Activated naive CD4-positive, alpha-beta T cell treated with anti-CD3 and anti-CD28 coated beads, Interleukin-2, amount 50 U/mL, for 24 hours (primary cell): ENCODE measurements at regions not wholly inside any gene's neighbourhood (a gene's known extent, or its start where the extent isn't known, plus 50 kb on each side); places are given as distances from the start of the nearest gene placed in this dataset.

Experiments used
- H3K27ac Mint-ChIP-seq: one replicate; pipeline ENCODE4 v1.8.0; 2021; ENCODE audit warnings: mild to moderate bottlenecking, mixed read lengths
- H3K27me3 Mint-ChIP-seq: one replicate; pipeline ENCODE4 v1.8.0; 2021; ENCODE audit warnings: mixed read lengths
- H3K36me3 Mint-ChIP-seq: one replicate; pipeline ENCODE4 v1.8.0; 2021; ENCODE audit warnings: mixed read lengths
- H3K4me1 Mint-ChIP-seq: one replicate; pipeline ENCODE4 v1.8.0; 2021; ENCODE audit warnings: mixed read lengths
- H3K4me3 Mint-ChIP-seq: one replicate; pipeline ENCODE4 v1.8.0; 2021; ENCODE audit warnings: mild to moderate bottlenecking, mixed read lengths
- H3K9me3 Mint-ChIP-seq: one replicate; pipeline ENCODE4 v1.8.0; 2021; ENCODE audit warnings: mixed read lengths

DNA sequence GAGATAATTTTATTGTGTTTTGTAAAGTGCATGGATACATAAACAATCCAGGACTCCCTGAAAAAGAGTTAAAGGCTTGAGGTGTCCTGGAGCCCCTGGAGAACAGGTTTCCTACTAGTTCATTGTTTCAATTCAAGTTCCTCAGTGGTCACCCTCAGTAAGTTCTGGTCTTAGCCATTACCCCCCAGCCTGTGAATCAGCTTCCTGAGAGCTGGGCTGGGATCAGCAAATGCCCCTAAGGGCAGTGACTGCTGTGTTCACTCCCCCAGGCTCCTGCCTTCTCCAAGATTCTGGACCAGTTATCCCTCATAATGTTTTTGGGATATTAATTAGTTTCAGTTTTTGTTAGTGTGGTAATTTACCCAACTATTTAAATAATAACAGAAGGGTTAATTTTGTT, 151.6 kb upstream of the PRSS58 start:
- Mint-ChIP-seq H3K36me3 (no peaks in the 10 kb centered on the region), H3K27ac (no peak overlapping the region)

DNA sequence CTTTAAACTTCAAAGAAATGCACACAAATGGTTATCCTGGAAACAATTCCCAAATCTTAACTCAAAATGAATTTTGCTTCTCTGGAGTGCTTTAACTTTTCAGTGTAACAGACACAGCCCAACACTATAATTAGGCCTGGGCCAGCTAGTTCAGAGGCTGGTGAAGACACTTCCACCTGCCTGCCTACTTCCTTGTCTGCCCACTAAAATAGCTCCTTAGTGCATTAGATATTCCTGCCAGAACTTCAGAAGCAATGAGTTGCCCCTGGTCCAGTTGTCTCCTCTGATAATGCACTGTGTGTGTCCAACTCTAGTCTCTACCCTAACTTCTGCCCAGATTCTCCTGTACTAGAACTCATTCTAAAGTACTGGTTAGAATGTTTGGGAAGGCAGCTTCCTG, 150.9 kb upstream of the PRSS58 start:
- Mint-ChIP-seq H3K4me1 (peaks cover 6% of the 10 kb centered on the region), H3K27me3 (no peaks in the 10 kb centered on the region)

More for the DNA sequence above, 151.6 kb upstream of the PRSS58 start:
- Mint-ChIP-seq H3K4me3 (no peak overlapping the region), H3K9me3 (no peaks in the 10 kb centered on the region), H3K27me3 (no peaks in the 10 kb centered on the region), H3K4me1 (peaks cover 6% of the 10 kb centered on the region)

DNA sequence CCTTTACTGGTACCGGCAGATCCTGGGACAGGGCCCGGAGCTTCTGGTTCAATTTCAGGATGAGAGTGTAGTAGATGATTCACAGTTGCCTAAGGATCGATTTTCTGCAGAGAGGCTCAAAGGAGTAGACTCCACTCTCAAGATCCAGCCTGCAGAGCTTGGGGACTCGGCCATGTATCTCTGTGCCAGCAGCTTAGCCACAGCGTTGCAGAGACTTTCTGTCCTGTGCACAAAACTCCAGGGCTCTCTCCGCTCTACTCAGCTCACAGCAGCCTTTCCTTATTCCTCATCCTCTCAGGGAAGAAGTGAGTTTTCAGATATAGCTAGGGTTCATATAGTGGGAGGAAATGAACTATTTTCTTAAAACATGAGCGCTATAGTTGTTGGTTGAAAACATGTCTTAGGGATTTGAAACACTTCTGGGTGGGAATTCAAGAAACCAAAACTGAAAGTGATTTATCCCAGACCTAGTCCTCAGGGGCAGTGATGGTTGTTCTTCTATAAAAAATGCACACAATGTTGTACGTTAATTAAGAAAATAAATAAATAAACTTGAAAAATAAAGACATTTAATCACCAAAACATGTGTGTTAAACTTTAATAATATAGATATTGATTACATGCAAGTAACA, 150.2 kb upstream of the PRSS58 start:
- Mint-ChIP-seq H3K4me1 (peaks cover 6% of the 10 kb centered on the region), H3K9me3 (no peaks in the 10 kb centered on the region), H3K27me3 (no peaks in the 10 kb centered on the region), H3K4me3 (no peak overlapping the region), H3K27ac (no peak overlapping the region), H3K36me3 (no peaks in the 10 kb centered on the region)

More for the DNA sequence above, 150.9 kb upstream of the PRSS58 start:
- Mint-ChIP-seq H3K27ac (no peak overlapping the region), H3K4me3 (no peak overlapping the region), H3K36me3 (no peaks in the 10 kb centered on the region), H3K9me3 (no peaks in the 10 kb centered on the region)

DNA sequence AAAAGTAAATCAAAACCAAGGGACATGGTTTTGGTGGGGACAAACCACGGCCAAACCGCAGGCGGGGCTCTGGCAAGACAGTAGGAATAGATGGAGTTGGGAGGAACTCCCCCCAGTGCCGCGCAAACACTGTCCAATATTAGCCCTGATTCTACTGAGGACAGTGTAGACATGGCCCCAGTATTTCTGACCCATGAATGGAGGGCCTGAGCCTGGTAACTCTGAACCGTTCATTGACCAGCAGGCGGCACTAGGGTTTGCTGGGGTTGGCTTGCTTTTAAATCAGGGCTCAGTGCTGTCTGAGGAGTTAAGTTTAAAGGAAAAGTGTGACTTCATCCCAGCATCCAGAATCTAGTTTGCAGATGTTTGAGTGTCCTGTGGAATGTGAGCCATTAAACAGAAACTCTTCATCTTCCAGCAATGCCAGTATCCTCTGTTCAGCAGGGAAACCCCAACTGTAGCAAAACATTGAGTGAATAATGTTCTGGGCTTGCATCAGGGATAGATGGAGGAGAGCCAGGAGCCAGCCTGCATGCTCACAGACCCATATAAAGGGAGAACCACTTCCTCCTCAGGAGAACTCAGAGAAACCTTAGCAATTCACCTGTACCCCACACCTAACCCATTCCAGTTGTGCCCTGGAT, 147.4 kb upstream of the PRSS58 start:
- H3K9me3 Mint-ChIP-seq = no peaks in the 10 kb centered on the region
- no peak overlapping the region for H3K27ac Mint-ChIP-seq
- no peaks in the 10 kb centered on the region for H3K36me3 Mint-ChIP-seq
- no peak overlapping the region for H3K4me3 Mint-ChIP-seq
- H3K4me1 Mint-ChIP-seq = no peaks in the 10 kb centered on the region
- H3K27me3 Mint-ChIP-seq = no peaks in the 10 kb centered on the region

DNA sequence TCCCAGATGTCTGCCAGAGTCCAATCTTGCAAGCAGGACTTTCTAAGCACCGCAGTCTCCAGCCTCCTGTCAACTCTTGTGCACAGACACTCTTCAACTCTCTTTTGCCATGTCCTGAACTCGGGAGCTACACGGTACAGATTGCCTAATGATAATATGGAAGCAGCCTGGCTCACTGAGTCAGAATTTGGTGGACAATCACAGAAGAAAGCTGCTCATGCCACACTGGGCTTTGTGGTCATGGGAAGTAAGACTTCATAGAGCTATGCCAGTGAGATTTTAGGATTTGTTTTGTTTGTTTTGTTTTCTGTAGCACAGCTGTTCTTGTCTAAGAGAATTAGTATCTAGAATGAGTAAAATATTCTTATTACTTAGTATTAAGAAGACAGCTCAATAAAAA, 144.1 kb upstream of the PRSS58 start:
- Mint-ChIP-seq H3K4me1 (no peaks in the 10 kb centered on the region), H3K27me3 (no peaks in the 10 kb centered on the region), H3K9me3 (no peaks in the 10 kb centered on the region), H3K27ac (no peak overlapping the region), H3K36me3 (no peaks in the 10 kb centered on the region), H3K4me3 (no peak overlapping the region)

DNA sequence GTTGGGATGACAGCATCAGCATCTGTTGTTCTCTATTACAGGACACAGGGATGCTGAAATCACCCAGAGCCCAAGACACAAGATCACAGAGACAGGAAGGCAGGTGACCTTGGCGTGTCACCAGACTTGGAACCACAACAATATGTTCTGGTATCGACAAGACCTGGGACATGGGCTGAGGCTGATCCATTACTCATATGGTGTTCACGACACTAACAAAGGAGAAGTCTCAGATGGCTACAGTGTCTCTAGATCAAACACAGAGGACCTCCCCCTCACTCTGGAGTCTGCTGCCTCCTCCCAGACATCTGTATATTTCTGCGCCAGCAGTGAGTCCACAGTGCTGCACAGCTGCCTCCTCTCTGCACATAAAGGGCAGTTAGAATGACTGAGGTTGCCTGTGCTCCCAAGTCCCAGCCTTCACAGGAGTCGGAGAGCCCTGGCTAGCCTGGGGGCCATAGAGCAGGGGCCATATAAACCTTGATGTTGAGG, 142.2 kb upstream of the PRSS58 start:
- Mint-ChIP-seq H3K27me3 (no peaks in the 10 kb centered on the region), H3K4me1 (no peaks in the 10 kb centered on the region), H3K27ac (no peak overlapping the region), H3K36me3 (no peaks in the 10 kb centered on the region), H3K4me3 (no peak overlapping the region), H3K9me3 (no peaks in the 10 kb centered on the region)

DNA sequence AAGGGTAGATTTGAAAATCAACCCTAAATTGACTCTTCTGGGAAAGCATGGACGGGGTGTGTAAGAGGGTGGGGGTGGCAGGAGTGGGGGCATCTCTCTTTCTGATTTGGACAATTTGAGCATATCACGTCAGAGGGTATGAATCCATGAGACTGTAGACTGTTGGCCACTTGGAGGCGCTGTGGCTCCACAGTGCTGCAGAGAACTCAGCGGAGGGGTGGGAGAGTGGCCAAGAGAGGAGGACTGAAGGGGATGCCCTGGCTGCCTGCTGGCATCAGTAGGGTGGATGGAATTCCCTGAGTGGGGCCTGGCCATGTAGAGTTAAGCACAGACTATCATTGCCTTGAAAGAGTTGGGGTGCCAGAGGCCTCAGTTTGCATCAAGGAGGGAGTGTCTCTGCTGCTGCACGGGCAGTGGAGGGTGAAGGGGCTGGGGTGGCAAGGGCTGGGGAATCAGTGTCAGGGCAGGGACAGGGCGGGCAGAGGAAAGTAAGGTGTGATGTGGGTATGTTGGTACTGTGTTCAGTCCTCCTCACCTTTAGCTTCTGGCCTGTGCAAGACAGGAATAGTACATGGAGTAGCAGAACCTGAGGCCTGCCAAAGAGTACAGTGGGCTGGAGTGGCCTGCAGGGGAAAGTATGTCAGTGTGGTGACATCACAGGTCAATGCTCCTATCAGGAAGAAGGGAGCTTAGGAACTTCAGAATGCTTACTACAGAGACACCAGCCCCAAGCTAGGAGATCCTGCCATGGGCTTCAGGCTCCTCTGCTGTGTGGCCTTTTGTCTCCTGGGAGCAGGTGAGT, 133.5 kb upstream of the PRSS58 start:
- no peaks in the 10 kb centered on the region for H3K27me3 Mint-ChIP-seq
- peak overlapping the region; percentile 45 for H3K4me3 Mint-ChIP-seq

DNA sequence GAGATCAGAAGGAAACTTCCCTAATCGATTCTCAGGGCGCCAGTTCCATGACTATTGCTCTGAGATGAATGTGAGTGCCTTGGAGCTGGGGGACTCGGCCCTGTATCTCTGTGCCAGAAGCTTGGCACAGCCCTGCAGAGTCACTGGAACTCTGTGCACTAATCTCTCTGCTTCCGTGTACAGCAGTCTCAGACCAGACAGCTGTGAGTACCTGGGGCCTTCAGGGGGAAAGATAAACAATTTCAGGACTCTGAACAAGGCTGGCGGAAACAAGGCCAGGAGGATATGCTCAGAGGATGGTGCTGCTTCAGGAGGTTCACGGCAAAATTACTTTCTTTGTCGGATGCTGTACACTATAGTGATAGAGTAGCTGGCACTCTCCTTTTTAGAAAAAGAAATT, 131.7 kb upstream of the PRSS58 start:
- H3K27me3 Mint-ChIP-seq = no peaks in the 10 kb centered on the region
- no peak overlapping the region for H3K4me3 Mint-ChIP-seq
- no peaks in the 10 kb centered on the region for H3K36me3 Mint-ChIP-seq
- peaks cover 9% of the 10 kb centered on the region for H3K4me1 Mint-ChIP-seq
- H3K27ac Mint-ChIP-seq = no peak overlapping the region
- H3K9me3 Mint-ChIP-seq = no peaks in the 10 kb centered on the region

More for the DNA sequence above, 133.5 kb upstream of the PRSS58 start:
- H3K36me3 Mint-ChIP-seq = no peaks in the 10 kb centered on the region
- H3K27ac Mint-ChIP-seq = no peak overlapping the region
- no peaks in the 10 kb centered on the region for H3K4me1 Mint-ChIP-seq
- H3K9me3 Mint-ChIP-seq = no peaks in the 10 kb centered on the region

DNA sequence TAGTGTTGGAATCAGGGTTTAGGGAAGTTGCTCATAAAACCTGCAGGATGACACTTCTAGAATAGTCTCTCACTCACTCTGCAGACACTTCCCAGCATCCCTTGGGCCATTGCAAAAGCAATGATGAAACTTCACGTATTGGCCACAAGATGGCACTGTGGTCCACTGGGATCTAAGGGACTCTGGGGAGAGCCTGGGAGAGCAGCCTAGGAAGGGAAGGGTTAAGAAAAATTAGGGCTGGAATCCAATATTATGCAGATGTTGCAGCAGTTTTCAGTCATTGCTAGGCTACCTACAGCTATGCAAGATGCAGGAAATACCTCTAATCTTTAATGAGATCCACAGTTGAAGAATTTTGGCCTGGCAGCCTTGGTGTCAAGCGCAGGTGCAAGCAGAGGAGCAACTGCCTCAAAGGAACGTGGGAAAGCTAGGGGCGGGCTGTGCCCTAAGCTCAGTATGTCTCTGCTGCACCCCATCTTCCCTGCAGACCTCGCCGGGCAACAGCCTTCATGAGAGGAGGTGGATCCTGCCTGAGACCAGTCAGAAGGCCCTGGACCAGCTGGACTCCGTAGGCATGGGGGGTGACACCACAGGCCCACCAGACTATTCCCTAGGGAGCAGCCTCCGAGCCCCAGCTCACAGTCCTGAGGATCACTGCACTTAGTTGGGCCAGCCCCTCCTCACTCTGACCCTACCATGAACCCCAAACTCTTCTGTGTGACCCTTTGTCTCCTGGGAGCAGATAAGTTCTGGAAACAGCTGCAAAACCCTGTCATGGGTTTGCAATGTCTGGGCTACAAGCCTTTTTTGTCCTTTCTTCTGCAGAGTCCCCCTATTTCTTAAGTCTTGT, 127.9 kb upstream of the PRSS58 start:
- H3K27ac Mint-ChIP-seq = peak overlapping the region; percentile 48
- H3K9me3 Mint-ChIP-seq = no peaks in the 10 kb centered on the region
- H3K4me1 Mint-ChIP-seq = peaks cover 27% of the 10 kb centered on the region
- H3K36me3 Mint-ChIP-seq = no peaks in the 10 kb centered on the region
- H3K4me3 Mint-ChIP-seq = no peak overlapping the region
- H3K27me3 Mint-ChIP-seq = no peaks in the 10 kb centered on the region

DNA sequence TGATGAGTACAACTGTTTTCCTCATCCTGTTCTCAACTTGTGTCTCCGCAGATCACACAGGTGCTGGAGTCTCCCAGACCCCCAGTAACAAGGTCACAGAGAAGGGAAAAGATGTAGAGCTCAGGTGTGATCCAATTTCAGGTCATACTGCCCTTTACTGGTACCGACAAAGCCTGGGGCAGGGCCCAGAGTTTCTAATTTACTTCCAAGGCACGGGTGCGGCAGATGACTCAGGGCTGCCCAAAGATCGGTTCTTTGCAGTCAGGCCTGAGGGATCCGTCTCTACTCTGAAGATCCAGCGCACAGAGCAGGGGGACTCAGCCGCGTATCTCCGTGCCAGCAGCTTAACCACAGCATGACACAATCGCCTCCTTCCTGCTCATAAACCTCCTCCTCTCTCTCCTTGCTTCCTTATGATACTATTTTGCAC, 126.7 kb upstream of the PRSS58 start:
- Mint-ChIP-seq H3K27me3 (no peaks in the 10 kb centered on the region), H3K4me3 (peak overlapping the region; percentile 55), H3K4me1 (peaks cover 27% of the 10 kb centered on the region), H3K27ac (peak overlapping the region; percentile 78), H3K9me3 (no peaks in the 10 kb centered on the region), H3K36me3 (no peaks in the 10 kb centered on the region)

DNA sequence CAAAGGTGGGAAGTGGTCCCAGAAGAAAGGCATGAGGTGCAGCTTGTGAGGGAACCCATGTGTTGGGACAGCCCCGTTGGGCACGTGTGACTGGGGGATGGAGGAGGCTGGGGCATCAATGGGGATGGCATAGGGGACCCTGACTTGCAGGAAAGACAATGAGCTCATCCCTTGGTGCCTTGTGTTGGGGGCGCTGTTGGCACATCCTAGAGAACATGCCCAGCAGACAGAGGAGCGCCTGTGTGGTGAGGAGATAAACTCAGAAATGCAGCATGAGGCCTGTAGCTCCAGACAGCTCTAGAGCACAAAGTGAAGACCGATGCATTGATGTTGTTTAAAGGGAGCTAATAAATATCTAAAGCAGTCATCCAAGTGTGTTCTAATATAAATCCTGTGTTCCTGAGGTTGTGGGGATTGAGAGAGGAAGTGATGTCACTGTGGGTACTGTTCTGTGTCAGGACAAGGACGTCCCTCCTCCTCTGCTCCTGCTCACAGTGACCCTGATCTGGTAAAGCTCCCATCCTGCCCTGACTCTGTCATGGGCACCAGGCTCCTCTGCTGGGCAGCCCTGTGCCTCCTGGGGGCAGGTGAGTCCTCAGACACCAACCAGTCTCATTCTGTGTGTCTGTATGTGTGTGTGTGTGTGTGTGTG, 126.1 kb upstream of the PRSS58 start:
- H3K4me3 Mint-ChIP-seq = peak overlapping the region; percentile 55
- H3K27me3 Mint-ChIP-seq = no peaks in the 10 kb centered on the region
- no peaks in the 10 kb centered on the region for H3K36me3 Mint-ChIP-seq
- peaks cover 27% of the 10 kb centered on the region for H3K4me1 Mint-ChIP-seq
- H3K27ac Mint-ChIP-seq = peak overlapping the region; percentile 91
- H3K9me3 Mint-ChIP-seq = no peaks in the 10 kb centered on the region

DNA sequence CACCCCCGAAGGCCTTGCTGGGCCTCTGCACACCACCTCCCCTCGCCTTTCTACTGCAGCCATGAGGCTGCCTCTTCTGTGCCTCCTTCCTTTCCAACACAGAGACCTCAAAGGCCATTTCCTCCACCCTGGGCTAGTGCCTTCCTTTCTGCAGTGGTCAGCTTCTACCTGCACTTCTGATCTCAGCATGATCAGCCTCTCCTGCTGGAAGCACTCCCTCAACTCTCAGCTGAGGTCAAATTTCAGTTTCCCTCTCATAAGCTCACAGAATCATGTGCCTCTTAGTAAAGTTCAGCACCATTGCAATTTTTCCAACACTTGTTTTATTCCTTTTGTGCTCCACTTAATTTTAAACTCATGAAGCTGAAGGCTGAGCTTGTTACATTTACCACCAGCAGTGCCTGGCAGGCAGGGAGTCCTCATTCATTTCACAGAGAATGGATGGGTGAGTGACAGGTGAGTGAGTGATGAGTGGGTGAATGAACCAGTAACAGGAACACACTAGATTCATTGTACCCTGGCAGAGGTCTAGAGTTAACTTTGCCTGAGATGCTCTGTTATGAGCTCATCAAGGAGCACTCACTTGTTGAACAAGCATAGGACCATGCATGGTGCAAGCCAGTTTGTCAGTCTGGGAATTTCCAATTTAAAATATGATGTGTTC, 124.0 kb upstream of the PRSS58 start:
- H3K36me3 Mint-ChIP-seq = no peaks in the 10 kb centered on the region
- H3K4me3 Mint-ChIP-seq = peak overlapping the region; percentile 61
- peaks cover 1% of the 10 kb centered on the region for H3K27me3 Mint-ChIP-seq
- peaks cover 27% of the 10 kb centered on the region for H3K4me1 Mint-ChIP-seq
- peak overlapping the region; percentile 59 for H3K27ac Mint-ChIP-seq
- H3K9me3 Mint-ChIP-seq = no peaks in the 10 kb centered on the region

DNA sequence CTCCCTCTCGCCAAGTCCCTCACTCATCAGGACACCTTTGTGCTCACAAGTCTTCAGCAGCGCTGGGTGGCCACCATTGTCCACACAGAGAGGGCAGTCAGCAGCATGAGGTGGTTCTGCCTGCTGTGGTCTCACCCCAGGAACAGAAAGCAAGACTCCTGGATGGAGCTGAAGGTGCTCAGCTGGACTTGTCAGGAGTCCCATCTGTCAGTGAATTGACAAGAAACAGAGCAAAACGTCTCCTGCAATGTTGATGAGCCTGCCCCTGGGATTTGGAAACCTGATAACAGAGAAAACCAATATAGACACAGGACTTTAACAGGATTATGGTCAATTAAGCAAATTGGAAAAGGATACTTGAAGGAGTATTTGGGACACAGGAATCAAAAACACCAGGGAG, 122.2 kb upstream of the PRSS58 start:
- no peaks in the 10 kb centered on the region for H3K36me3 Mint-ChIP-seq
- H3K4me1 Mint-ChIP-seq = peaks cover 23% of the 10 kb centered on the region
- no peak overlapping the region for H3K4me3 Mint-ChIP-seq
- H3K27me3 Mint-ChIP-seq = peaks cover 1% of the 10 kb centered on the region
- no peaks in the 10 kb centered on the region for H3K9me3 Mint-ChIP-seq
- H3K27ac Mint-ChIP-seq = no peak overlapping the region

DNA sequence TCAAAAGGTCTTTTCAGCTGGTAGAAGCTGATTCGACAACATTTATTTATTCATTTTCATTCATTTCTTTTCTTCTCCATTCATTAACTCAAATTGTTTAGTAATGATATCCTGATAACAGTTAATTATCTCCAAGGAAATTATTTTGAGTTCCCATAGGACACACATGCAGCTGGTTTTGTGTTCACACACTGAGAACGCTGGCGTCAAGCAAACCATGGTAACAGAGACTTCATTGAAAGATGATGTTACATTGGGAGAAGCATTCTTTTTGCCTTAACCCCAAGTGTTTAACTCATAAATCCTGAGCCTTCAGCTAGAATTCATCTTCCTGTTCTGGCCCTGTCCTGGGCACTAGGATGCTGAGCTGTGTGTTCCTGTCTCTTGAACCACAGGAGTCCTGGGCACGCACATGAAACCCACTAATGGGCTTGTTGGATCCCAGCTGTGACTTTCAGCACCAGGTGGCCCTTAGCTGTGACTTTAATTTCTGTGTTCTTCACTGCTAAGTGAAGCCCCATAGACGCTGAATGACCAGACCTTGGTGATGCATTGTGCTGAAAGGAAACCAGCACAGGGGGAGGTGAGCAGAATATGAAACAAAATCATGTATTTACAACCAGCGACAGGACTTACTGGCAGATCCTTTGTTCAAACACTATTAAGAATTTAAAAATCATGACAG, 121.5 kb upstream of the PRSS58 start:
- no peak overlapping the region for H3K27ac Mint-ChIP-seq
- peaks cover 1% of the 10 kb centered on the region for H3K27me3 Mint-ChIP-seq
- H3K36me3 Mint-ChIP-seq = no peaks in the 10 kb centered on the region
- peaks cover 16% of the 10 kb centered on the region for H3K4me1 Mint-ChIP-seq
- no peak overlapping the region for H3K4me3 Mint-ChIP-seq
- no peaks in the 10 kb centered on the region for H3K9me3 Mint-ChIP-seq
